Keratinocyte (primary cell): ENCODE measurements at regions not wholly inside any gene's neighbourhood (a gene's known extent, or its start where the extent isn't known, plus 50 kb on each side); places are given as distances from the start of the nearest gene placed in this dataset.

Source experiments
- DNase-seq: peaks from one replicate; pipeline ENCODE4 v3.0.0-alpha.2; 2011; ENCODE audit warnings: low read depth, missing footprints, low spot score
- FAIRE-seq: peaks from 2 replicates; lab custom pipeline; 2011; peaks lifted over from hg19 to GRCh38; lab: Jason Lieb, UNC
- H2AFZ ChIP-seq: 2 replicates; pipeline ENCODE4 v1.6.0; 2012; ENCODE audit warnings: low read length, control low read depth, inconsistent platforms; ENCODE audit not compliant: control insufficient read depth
- H3K27ac ChIP-seq: 2 replicates; pipeline ENCODE4 v1.5.1; 2011; ENCODE audit warnings: low read length; ENCODE audit not compliant: control insufficient read depth, insufficient read depth
- H3K27me3 ChIP-seq: 3 replicates; pipeline ENCODE4 v1.6.0; 2011; ENCODE audit warnings: low read length; ENCODE audit not compliant: control insufficient read depth, insufficient read depth; ENCODE audit errors: extremely low read depth
- H3K36me3 ChIP-seq, 2 experiments: 2 replicates in 1 of 2; 3 replicates in 1 of 2; pipeline ENCODE4 v1.5.1; 2011; ENCODE audit warnings: low read length in 2 of 2, mild to moderate bottlenecking in 1 of 2; ENCODE audit not compliant: control insufficient read depth in 2 of 2, insufficient read depth in 2 of 2; ENCODE audit errors: extremely low read depth in 1 of 2
- H3K4me1 ChIP-seq: 3 replicates; pipeline ENCODE4 v1.5.1; 2011; ENCODE audit warnings: low read length; ENCODE audit not compliant: control insufficient read depth, insufficient read depth; ENCODE audit errors: extremely low read depth
- H3K4me2 ChIP-seq: 3 replicates; pipeline ENCODE4 v1.6.0; 2011; ENCODE audit warnings: low read depth, low read length; ENCODE audit not compliant: control insufficient read depth, insufficient read depth; ENCODE audit errors: extremely low read depth
- H3K4me3 ChIP-seq, 3 experiments: fragments of 200-600 bp in 1 of 3; sonication (generic) in 1 of 3; 2 replicates in 2 of 3; 3 replicates in 1 of 3; pipeline ENCODE4 v1.5.1; 2011 to 2016; ENCODE audit warnings: low read length in 3 of 3, mild to moderate bottlenecking in 3 of 3, control low read depth in 2 of 3, inconsistent platforms in 1 of 3, low read depth in 1 of 3, mixed read lengths in 1 of 3, mixed run types in 1 of 3, moderate library complexity in 1 of 3; ENCODE audit not compliant: control insufficient read depth in 2 of 3, insufficient read depth in 2 of 3; ENCODE audit errors: extremely low read depth in 1 of 3
- H3K79me2 ChIP-seq: 2 replicates; pipeline ENCODE4 v1.6.0; 2012; ENCODE audit warnings: low read length; ENCODE audit not compliant: control insufficient read depth, insufficient read depth
- H3K9ac ChIP-seq: 3 replicates; pipeline ENCODE4 v1.6.0; 2011; ENCODE audit warnings: low read length; ENCODE audit not compliant: control insufficient read depth, insufficient read depth; ENCODE audit errors: extremely low read depth
- H3K9me1 ChIP-seq: 3 replicates; pipeline ENCODE4 v1.6.0; 2011; ENCODE audit warnings: low read length; ENCODE audit not compliant: control insufficient read depth, insufficient read depth; ENCODE audit errors: extremely low read depth
- H3K9me3 ChIP-seq: 2 replicates; pipeline ENCODE4 v1.5.1; 2012; ENCODE audit warnings: low read depth, low read length; ENCODE audit not compliant: control insufficient read depth
- H4K20me1 ChIP-seq: 3 replicates; pipeline ENCODE4 v1.6.0; 2011; ENCODE audit warnings: low read length; ENCODE audit not compliant: control insufficient read depth, insufficient read depth; ENCODE audit errors: extremely low read depth
- EZH2 ChIP-seq: IDR thresholded peaks from one replicate; pipeline ENCODE4 v1.6.1; 2012; ENCODE audit warnings: inconsistent platforms, mild to moderate bottlenecking, low read length, moderate library complexity
- dilution Hi-C: fragments of 300-500 bp; cut with MboI; formaldehyde crosslinking; loops from one replicate; pipeline ENCODE4 v1.7.0; 2020; ENCODE audit warnings: low sequenced_read_pairs; ENCODE audit not compliant: extremely low pct_ligation_motif_present
- TF ChIP-seq, protein P1 (sequence below), 3 experiments: IDR thresholded peaks in 1 of 3; conservative IDR thresholded peaks in 1 of 3; optimal IDR thresholded peaks in 1 of 3; 2 replicates in 2 of 3; 3 replicates in 1 of 3; pipeline versions ENCODE3 to v1.5.1; 2011; ENCODE audit warnings: low read length in 3 of 3, mild to moderate bottlenecking in 3 of 3, moderate library complexity in 2 of 3, control low read depth in 1 of 3, inconsistent platforms in 1 of 3; ENCODE audit not compliant: insufficient read depth in 2 of 3; ENCODE audit errors: extremely low read depth in 1 of 3

DNA sequence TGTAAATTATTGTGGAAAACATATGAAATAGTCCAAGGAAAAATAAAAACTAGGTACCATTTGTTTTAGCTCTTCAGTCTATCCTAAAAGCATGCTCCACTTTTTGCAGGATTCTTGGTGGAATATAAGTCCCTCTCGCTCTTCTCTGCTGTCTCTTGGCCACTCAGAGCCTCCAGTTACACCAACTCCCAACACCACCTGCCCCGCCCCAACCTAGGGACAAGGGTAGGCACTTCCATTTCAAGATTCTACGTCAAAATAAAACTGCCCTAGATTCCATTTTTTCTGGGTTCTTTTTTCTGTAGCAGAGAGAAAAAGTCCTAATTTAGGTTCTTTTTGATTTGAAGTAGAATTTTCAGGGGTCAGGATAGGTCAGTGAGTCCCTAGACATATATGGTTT, 1036.2 kb upstream of the POU3F3 start:
- Histone ChIP-seq H3K27me3 (no peaks in the 10 kb centered on the region), H4K20me1 (no peaks in the 10 kb centered on the region), H3K4me3 (no peak overlapping the region), H3K27ac (no peak overlapping the region), H3K4me2 (no peak overlapping the region), H3K9ac (no peak overlapping the region), H3K36me3 (no peaks in the 10 kb centered on the region), H3K4me1 (no peaks in the 10 kb centered on the region), H3K9me3 (no peaks in the 10 kb centered on the region), H3K79me2 (no peaks in the 10 kb centered on the region), H3K9me1 (no peaks in the 10 kb centered on the region), H2AFZ (no peak overlapping the region)
- dilution Hi-C loops: no loop called here
- no peak for TF ChIP-seq EZH2
- TF ChIP-seq, protein P1, sequence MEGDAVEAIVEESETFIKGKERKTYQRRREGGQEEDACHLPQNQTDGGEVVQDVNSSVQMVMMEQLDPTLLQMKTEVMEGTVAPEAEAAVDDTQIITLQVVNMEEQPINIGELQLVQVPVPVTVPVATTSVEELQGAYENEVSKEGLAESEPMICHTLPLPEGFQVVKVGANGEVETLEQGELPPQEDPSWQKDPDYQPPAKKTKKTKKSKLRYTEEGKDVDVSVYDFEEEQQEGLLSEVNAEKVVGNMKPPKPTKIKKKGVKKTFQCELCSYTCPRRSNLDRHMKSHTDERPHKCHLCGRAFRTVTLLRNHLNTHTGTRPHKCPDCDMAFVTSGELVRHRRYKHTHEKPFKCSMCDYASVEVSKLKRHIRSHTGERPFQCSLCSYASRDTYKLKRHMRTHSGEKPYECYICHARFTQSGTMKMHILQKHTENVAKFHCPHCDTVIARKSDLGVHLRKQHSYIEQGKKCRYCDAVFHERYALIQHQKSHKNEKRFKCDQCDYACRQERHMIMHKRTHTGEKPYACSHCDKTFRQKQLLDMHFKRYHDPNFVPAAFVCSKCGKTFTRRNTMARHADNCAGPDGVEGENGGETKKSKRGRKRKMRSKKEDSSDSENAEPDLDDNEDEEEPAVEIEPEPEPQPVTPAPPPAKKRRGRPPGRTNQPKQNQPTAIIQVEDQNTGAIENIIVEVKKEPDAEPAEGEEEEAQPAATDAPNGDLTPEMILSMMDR (optimal IDR thresholded peaks at IDR 0.05 in 1 of 3, IDR thresholded peaks at IDR 0.05 in 1 of 3, conservative IDR thresholded peaks at IDR 0.05 in 1 of 3; ENCODE audit: extremely low read depth in 1 of 3, insufficient read depth in 2 of 3, low read length in 3 of 3): no peak
- no peak for DNase-seq
- no peak for FAIRE-seq

DNA sequence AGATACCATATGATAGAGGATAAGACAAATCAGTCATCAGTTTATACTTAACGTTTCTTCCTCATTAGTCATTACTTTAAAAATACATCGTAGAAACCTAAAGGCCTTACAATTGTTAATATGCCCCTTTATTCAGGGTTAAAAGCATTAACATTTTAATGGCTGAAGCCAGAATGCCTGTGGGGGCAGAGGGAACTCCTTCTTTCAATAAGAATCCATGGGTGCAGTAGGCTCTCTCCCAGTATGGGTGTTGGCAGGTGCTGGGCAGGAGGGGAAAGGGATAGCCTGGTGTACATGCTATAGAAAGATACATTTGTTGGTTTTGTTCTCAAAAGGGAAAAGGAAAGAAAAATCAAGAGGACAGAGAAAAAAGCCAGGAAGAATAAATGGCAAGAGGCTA, 1035.7 kb upstream of the POU3F3 start:
- Histone ChIP-seq H3K9ac (no peak overlapping the region), H3K4me1 (no peaks in the 10 kb centered on the region), H3K4me2 (no peak overlapping the region), H3K9me1 (no peaks in the 10 kb centered on the region), H3K79me2 (no peaks in the 10 kb centered on the region), H2AFZ (no peak overlapping the region), H3K36me3 (no peaks in the 10 kb centered on the region), H3K4me3 (no peak overlapping the region), H3K27me3 (no peaks in the 10 kb centered on the region), H3K9me3 (no peaks in the 10 kb centered on the region), H3K27ac (no peak overlapping the region), H4K20me1 (no peaks in the 10 kb centered on the region)
- DNase-seq (no peak), FAIRE-seq (no peak)
- dilution Hi-C loops: no loop called here
- TF ChIP-seq EZH2: no peak
- TF ChIP-seq, protein P1 (optimal IDR thresholded peaks at IDR 0.05 in 1 of 3, IDR thresholded peaks at IDR 0.05 in 1 of 3, conservative IDR thresholded peaks at IDR 0.05 in 1 of 3; ENCODE audit: extremely low read depth in 1 of 3, insufficient read depth in 2 of 3, low read length in 3 of 3): no peak
